PC-3 (cell line): ENCODE measurements at regions not wholly inside any gene's neighbourhood (a gene's known extent, or its start where the extent isn't known, plus 50 kb on each side); places are given as distances from the start of the nearest gene placed in this dataset.

ENCODE experiments used
- ATAC-seq: fragments of 200-7000 bp; cut with Tn5 transposase; 2 replicates; pipeline ENCODE4 v1.9.1; 2020; ENCODE audit warnings: mild to moderate bottlenecking, moderate library complexity
- BruUV-seq: library from RNA; stranded (reverse); fragments of 400-500 nt; replicated peaks from 2 replicates; lab custom pipeline; 2021; lab: Mats Ljungman, UMichigan
- CTCF ChIA-PET: fragments of 300-600 bp; sonication (Branson Sonifier 250); formaldehyde crosslinking; loops from one replicate; lab custom pipeline; 2022; ENCODE audit warnings: antibody characterized with exemption; lab: Charles Lee
- POLR2A ChIA-PET: fragments of 300-600 bp; sonication (Branson Sonifier 250); formaldehyde crosslinking; loops from one replicate; lab custom pipeline; 2022; ENCODE audit warnings: antibody characterized with exemption; ENCODE audit not compliant: unreplicated experiment; lab: Charles Lee
- DNase-seq: peaks from one replicate; pipeline ENCODE4 v3.0.0-alpha.2; 2015
- H2AFZ ChIP-seq: fragments of 300-600 bp; sonication (generic); 2 replicates; pipeline ENCODE4 v1.6.0; 2016; ENCODE audit warnings: antibody characterized with exemption, low read length
- H3F3A ChIP-seq: fragments of 300-600 bp; sonication (generic); one replicate; pipeline ENCODE4 v1.6.0; 2017; ENCODE audit warnings: antibody characterized with exemption, low read length, control low read depth, mild to moderate bottlenecking; ENCODE audit not compliant: unreplicated experiment
- H3K27ac ChIP-seq: fragments of 300-600 bp; sonication (generic); 2 replicates; pipeline ENCODE4 v1.5.1; 2016; ENCODE audit warnings: mild to moderate bottlenecking, low read length
- H3K27me3 ChIP-seq: fragments of 300-600 bp; sonication (generic); 2 replicates; pipeline ENCODE4 v1.6.1; 2016; ENCODE audit warnings: low read length, mixed read lengths
- H3K36me3 ChIP-seq: fragments of 300-600 bp; sonication (generic); 2 replicates; pipeline ENCODE4 v1.6.1; 2016; ENCODE audit warnings: low read depth, mixed run types, low read length, mixed read lengths
- H3K4me1 ChIP-seq: fragments of 300-600 bp; sonication (generic); 2 replicates; pipeline ENCODE4 v1.5.1; 2016; ENCODE audit warnings: low read length; ENCODE audit not compliant: insufficient read depth
- H3K4me2 ChIP-seq: fragments of 300-600 bp; sonication (generic); 2 replicates; pipeline ENCODE4 v1.6.0; 2016; ENCODE audit warnings: low read length
- H3K4me3 ChIP-seq: fragments of 300-600 bp; sonication (generic); 2 replicates; pipeline ENCODE4 v1.5.1; 2016; ENCODE audit warnings: mild to moderate bottlenecking, low read length, mixed read lengths
- H3K79me2 ChIP-seq: fragments of 300-600 bp; sonication (generic); 2 replicates; pipeline ENCODE4 v1.6.1; 2017; ENCODE audit warnings: low read length, mixed read lengths
- H3K9ac ChIP-seq: fragments of 300-600 bp; sonication (generic); 2 replicates; pipeline ENCODE4 v1.6.0; 2016; ENCODE audit warnings: mild to moderate bottlenecking, low read length
- H3K9me2 ChIP-seq: fragments of 300-600 bp; sonication (generic); replicated peaks from 2 replicates; pipeline ENCODE4 v1.6.1; 2016; ENCODE audit warnings: mixed run types, low read length, mixed read lengths
- H3K9me3 ChIP-seq: fragments of 300-600 bp; sonication (generic); 2 replicates; pipeline ENCODE4 v1.6.1; 2016; ENCODE audit warnings: low read length, mixed read lengths
- H4K20me1 ChIP-seq: fragments of 300-600 bp; sonication (generic); 2 replicates; pipeline ENCODE4 v1.6.1; 2016; ENCODE audit warnings: low read length, mixed read lengths
- EZH2 ChIP-seq: fragments of 300-600 bp; sonication (generic); IDR thresholded peaks from one replicate; pipeline ENCODE4 v1.6.1; 2017; ENCODE audit warnings: antibody characterized with exemption, mild to moderate bottlenecking, low read length; ENCODE audit not compliant: unreplicated experiment
- EZH2phosphoT487 ChIP-seq: fragments of 300-600 bp; sonication (generic); IDR thresholded peaks from 2 replicates; pipeline ENCODE4 v1.6.1; 2018; ENCODE audit warnings: mild to moderate bottlenecking, antibody characterized with exemption, low read length, borderline replicate concordance
- intact Hi-C: fragments of 100-400 bp; cut with micrococcal nuclease; formaldehyde crosslinking; loops from 2 replicates; pipeline ENCODE4 v1.9.0; 2023
- TF ChIP-seq, protein P1 (sequence below): fragments of 300-600 bp; sonication (generic); conservative IDR thresholded peaks from 2 replicates; pipeline ENCODE4 v1.5.1; 2017; ENCODE audit warnings: antibody characterized with exemption, low read depth, mild to moderate bottlenecking, low read length

DNA sequence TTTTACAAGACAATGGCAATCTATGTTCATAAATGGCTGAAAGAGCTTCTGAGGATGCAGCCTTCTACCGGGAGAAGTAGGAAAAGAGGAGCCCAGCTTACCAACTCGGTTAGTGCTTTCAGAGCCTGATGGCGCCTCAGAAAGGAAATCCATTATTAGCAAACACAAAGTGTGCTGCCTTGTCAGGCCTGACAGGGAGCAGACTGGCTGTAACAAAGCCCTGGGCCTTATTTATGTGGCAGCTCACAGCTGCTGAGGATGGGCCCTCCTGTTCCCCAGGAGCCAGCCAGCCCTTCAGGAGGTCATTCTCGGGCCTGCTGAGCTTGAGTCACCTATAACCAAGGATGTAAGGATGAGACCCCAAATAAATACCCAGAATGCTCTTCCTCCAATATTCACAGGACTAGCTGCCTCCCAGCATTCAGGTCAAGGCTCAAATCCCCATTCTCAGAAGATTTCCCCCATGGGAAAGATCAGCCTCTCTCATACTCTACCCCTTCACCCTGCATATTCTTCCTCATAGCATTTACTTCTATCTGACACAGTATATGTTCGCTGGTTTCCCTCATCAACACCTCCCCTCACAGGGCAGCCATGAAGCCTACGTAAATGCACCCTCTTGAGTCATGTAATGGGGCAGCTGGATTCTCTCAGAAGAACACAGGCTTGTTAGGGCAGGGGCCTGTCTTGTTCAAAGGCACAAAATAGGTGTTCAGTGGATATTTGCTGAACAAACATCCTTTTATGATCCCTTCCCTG lies 227.0 kb upstream of the RASGEF1B start:
- ChIA-PET POLR2A (no interaction called here), CTCF (no interaction called here)
- no peaks in the 10 kb centered on the region for H4K20me1 ChIP-seq
- H3K27me3 ChIP-seq, result peaks cover 21% of the 10 kb centered on the region
- no peak overlapping the region for H3K9ac ChIP-seq
- H3K9me3 ChIP-seq, result no peaks in the 10 kb centered on the region
- H3K9me2 ChIP-seq, result no peaks in the 10 kb centered on the region
- no peak overlapping the region for H3K4me3 ChIP-seq
- H3K4me1 ChIP-seq, result no peaks in the 10 kb centered on the region
- no TSS peak for BruUV-seq
- no peak overlapping the region for H3K4me2 ChIP-seq
- ATAC-seq (no peak), DNase-seq (no peak)
- no peaks in the 10 kb centered on the region for H3F3A ChIP-seq
- no peaks in the 10 kb centered on the region for H3K36me3 ChIP-seq
- TF ChIP-seq EZH2 (no peak), EZH2phosphoT487 (no peak)
- TF ChIP-seq, protein P1, sequence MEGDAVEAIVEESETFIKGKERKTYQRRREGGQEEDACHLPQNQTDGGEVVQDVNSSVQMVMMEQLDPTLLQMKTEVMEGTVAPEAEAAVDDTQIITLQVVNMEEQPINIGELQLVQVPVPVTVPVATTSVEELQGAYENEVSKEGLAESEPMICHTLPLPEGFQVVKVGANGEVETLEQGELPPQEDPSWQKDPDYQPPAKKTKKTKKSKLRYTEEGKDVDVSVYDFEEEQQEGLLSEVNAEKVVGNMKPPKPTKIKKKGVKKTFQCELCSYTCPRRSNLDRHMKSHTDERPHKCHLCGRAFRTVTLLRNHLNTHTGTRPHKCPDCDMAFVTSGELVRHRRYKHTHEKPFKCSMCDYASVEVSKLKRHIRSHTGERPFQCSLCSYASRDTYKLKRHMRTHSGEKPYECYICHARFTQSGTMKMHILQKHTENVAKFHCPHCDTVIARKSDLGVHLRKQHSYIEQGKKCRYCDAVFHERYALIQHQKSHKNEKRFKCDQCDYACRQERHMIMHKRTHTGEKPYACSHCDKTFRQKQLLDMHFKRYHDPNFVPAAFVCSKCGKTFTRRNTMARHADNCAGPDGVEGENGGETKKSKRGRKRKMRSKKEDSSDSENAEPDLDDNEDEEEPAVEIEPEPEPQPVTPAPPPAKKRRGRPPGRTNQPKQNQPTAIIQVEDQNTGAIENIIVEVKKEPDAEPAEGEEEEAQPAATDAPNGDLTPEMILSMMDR, result no peak
- H3K27ac ChIP-seq, result no peak overlapping the region
- intact Hi-C loops, result no loop called here
- H3K79me2 ChIP-seq, result no peaks in the 10 kb centered on the region
- H2AFZ ChIP-seq, result no peak overlapping the region

DNA sequence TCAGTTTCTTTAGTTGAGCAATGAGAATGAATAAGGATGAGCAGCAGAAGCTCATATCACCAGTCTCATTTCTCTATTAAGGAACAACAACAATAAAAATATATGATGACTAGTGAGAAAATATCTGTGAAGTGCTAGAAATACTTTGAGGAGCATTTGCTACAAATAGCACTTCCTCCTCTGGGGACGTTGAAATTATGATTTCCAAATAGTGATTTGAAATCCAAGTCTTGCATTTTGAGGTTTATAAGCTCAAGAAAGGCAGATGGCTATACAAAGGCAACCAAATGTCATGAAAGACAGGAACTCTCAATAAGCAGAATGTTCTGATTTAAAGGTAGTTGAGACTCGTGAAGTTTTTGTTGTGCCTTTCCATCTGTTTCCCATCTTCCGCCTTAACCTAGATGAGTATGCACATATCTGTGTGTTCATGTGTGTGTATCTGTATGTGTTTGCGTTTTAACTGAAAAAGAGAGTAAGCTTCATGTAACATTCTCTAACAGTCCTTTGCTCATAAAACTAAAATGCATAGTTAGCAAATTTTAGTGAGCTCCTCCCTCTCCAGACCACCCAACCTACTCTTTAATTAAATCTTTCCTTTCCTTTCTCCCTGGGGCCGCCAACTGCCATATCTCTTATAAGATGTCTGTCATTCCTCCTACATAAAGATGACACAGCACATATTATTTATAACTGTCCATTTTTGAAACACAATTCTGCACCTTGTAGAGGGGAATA lies 222.6 kb upstream of the RASGEF1B start:
- Histone ChIP-seq H3K36me3 (no peaks in the 10 kb centered on the region), H3K9me2 (no peaks in the 10 kb centered on the region), H3K9me3 (no peaks in the 10 kb centered on the region), H4K20me1 (no peaks in the 10 kb centered on the region), H3K4me1 (no peaks in the 10 kb centered on the region), H3K4me3 (no peak overlapping the region), H3K79me2 (no peaks in the 10 kb centered on the region), H3F3A (no peaks in the 10 kb centered on the region), H3K27me3 (peaks cover 37% of the 10 kb centered on the region), H2AFZ (no peak overlapping the region), H3K9ac (no peak overlapping the region), H3K4me2 (no peak overlapping the region), H3K27ac (no peak overlapping the region)
- no peak for DNase-seq
- no peak for ATAC-seq
- TF ChIP-seq, protein P1, result no peak
- no peak for TF ChIP-seq EZH2
- TF ChIP-seq EZH2phosphoT487, result no peak
- intact Hi-C loops, result no loop called here
- ChIA-PET CTCF (no interaction called here), POLR2A (no interaction called here)
- no TSS peak for BruUV-seq

DNA sequence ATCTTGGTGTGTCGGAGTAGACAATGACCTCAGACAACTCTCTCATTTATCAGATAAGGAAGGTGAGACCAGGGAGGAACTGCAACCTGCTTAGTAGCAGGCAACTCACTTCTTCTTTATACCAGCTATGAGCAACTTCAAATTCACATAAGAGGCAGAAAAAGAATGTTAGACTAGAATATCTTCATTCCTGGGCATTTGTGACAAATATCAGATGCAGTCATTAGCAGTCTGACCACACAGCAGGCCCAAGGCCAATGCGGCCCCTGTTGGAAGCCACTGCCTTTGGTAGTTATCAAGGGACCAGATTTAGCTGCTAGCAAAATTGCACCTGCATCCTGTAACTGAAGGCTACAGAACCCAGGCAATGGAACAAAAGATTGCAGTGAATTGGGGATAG lies 219.2 kb upstream of the RASGEF1B start:
- Histone ChIP-seq H4K20me1 (no peaks in the 10 kb centered on the region), H3K27me3 (peaks cover 29% of the 10 kb centered on the region), H3K9ac (no peak overlapping the region), H3K4me2 (no peak overlapping the region), H3K27ac (no peak overlapping the region), H3F3A (no peaks in the 10 kb centered on the region), H3K4me3 (no peak overlapping the region), H3K36me3 (no peaks in the 10 kb centered on the region), H3K79me2 (no peaks in the 10 kb centered on the region), H3K4me1 (no peaks in the 10 kb centered on the region), H3K9me3 (no peaks in the 10 kb centered on the region), H2AFZ (no peak overlapping the region), H3K9me2 (no peaks in the 10 kb centered on the region)
- TF ChIP-seq, protein P1, result no peak
- no peak for TF ChIP-seq EZH2phosphoT487
- no peak for TF ChIP-seq EZH2
- POLR2A ChIA-PET, result no interaction called here
- BruUV-seq, result no TSS peak
- intact Hi-C loops, result no loop called here
- DNase-seq (no peak), ATAC-seq (no peak)
- CTCF ChIA-PET, result no interaction called here
